Adrenal gland (tissue), 9 donors: ENCODE measurements at regions not wholly inside any gene's neighbourhood (a gene's known extent, or its start where the extent isn't known, plus 50 kb on each side); places are given as distances from the start of the nearest gene placed in this dataset.

Experiments
- DNase-seq, 7 donors: peaks; one replicate each; pipeline ENCODE4 v3.0.0-alpha.2; 2019 to 2020
- H3K27ac ChIP-seq, 5 donors: fragments of 200-600 bp; sonication (generic) in 4 of 5; 1 replicate in 3 of 5; 2 replicates in 2 of 5; pipeline versions ENCODE4 v1.5.1 to v1.8.0; 2016 to 2020; ENCODE audit warnings: mild to moderate bottlenecking in 1 of 5
- H3K27me3 ChIP-seq: fragments of 200-600 bp; 2 replicates; pipeline ENCODE4 v1.8.0; 2021
- H3K36me3 ChIP-seq, 2 donors: fragments of 200-600 bp; replicated peaks in 1 of 2; 1 replicate in 1 of 2; 2 replicates in 1 of 2; pipeline versions ENCODE4 v1.5.1 to v1.8.0; 2018 to 2022
- H3K4me1 ChIP-seq, 2 donors: fragments of 200-600 bp; replicated peaks in 1 of 2; 1 replicate in 1 of 2; 2 replicates in 1 of 2; pipeline versions ENCODE4 v1.5.1 to v1.8.0; 2018 to 2021
- H3K4me3 ChIP-seq, 4 donors: fragments of 200-600 bp; sonication (generic) in 3 of 4; one replicate each; pipeline ENCODE4 v1.5.1; 2016 to 2018
- H3K9me3 ChIP-seq, 3 donors: fragments of 200-600 bp; sonication (generic) in 1 of 3; replicated peaks in 1 of 3; 1 replicate in 2 of 3; 2 replicates in 1 of 3; pipeline versions ENCODE4 v1.5.1 to v1.8.0; 2016 to 2021
- CTCF ChIP-seq, 6 experiments: fragments of 450-650 bp in 4 of 6; fragments of 200-600 bp in 2 of 6; sonication (generic) in 1 of 6; IDR thresholded peaks; 1 replicate in 5 of 6; 2 replicates in 1 of 6; pipeline versions ENCODE4 v1.5.1 to v1.8.0; 2016 to 2021; ENCODE audit warnings: antibody characterized with exemption in 6 of 6, mild to moderate bottlenecking in 2 of 6, moderate library complexity in 1 of 6
- POLR2A ChIP-seq, 2 donors: fragments of 450-650 bp; IDR thresholded peaks; one replicate each; pipeline ENCODE4 v1.6.1; 2017; ENCODE audit warnings: antibody characterized with exemption in 2 of 2, mild to moderate bottlenecking in 2 of 2, moderate library complexity in 1 of 2
- WGBS, 4 donors: extraction: QIAGEN DNeasy Blood & Tissue Kit in 2 of 4; methylation state at CpG; one replicate each; pipeline versions ENCODE4 v1.1.5 to v1.1.7; 2013 to 2017; 5-methylcytosine and 5-hydroxymethylcytosine counted together
- intact Hi-C, 2 donors: fragments of 100-400 bp; cut with DNase I; formaldehyde crosslinking; loops; one replicate each; pipeline versions ENCODE4 v1.14.1 to v1.15.0; 2022 to 2023
- donor health status: healthy with polysubstance abuse.
- donor health status: Bipolar disorder and iron deficiency.
- donor health status: DM: yes; HTN: yes; CAD: no.
- donor health status: DM: no; HTN: no; CAD: no.
- donor health status: DM: no; HTN: no; CAD: no.

DNA sequence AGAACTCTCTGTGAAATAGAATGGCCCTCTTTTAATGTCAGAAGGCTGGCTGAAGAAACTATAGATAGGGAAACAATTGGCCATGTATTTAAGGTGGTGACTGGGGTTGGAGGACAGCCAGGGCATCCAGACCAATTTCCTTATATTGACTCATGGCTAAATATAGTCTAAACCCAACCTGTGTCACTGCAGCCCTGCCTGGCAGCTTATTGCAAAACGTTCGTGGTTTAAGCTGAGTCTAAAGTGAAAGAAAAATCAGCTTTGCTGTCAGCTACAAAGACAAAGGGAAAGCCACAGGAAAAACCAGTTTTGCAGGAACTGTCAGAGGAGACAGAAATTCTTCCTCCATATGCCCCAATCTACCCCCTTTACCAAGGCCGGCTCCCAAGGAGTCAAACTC, 902.8 kb upstream of the NDST4 start:
- peak in 2 of 7 donors; percentile 45 to 70 for DNase-seq
- peaks cover 0 to 10% (median 0%) of the 10 kb centered on the region in 3 donors for H3K9me3 ChIP-seq

GRCh38 chr4:116015549-116015948, 902.1 kb upstream of the NDST4 start:
- TF ChIP-seq CTCF (IDR thresholded peaks at IDR 0.05) (no peak), POLR2A (IDR thresholded peaks at IDR 0.05) (no peak)
- Histone ChIP-seq H3K9me3 (peaks cover 0 to 10% (median 0%) of the 10 kb centered on the region in 3 donors), H3K4me1 (no peaks in the 10 kb centered on the region), H3K27ac (no peak overlapping the region), H3K4me3 (no peak overlapping the region), H3K27me3 (no peaks in the 10 kb centered on the region), H3K36me3 (no peaks in the 10 kb centered on the region)
- intact Hi-C loops: no loop called here
- 79 to 87% (median 83%) methylated on average over 5 of the region's 5 CpGs for WGBS, 4 donors
- no peak for DNase-seq

More for the DNA sequence above, 902.8 kb upstream of the NDST4 start:
- Histone ChIP-seq H3K27ac (no peak overlapping the region), H3K4me1 (no peaks in the 10 kb centered on the region), H3K36me3 (no peaks in the 10 kb centered on the region), H3K4me3 (no peak overlapping the region), H3K27me3 (no peaks in the 10 kb centered on the region)
- intact Hi-C loops: no loop called here
- TF ChIP-seq CTCF (IDR thresholded peaks at IDR 0.05): no peak
- 67 to 79% (median 72%) methylated on average over 3 of the region's 3 CpGs for WGBS, 4 donors

DNA sequence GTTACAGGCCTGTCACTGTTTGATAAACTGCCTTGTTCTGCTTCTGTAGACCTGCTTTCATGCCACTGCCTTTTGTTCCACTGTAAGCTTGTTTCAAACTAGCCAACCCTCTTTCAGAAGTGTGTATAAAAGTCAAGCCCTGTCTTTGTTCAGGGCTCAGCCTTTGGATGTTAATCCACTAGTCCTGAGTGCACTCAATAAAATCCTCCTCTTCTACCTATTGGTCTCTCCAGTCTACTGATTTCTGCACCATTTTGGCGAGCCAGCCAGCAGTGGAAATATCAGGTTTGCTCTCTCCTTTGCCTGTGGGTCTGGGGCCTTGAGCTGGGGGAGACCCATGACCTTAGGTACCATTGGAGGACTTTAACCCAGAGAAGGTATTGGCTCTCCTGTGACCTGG, 901.6 kb upstream of the NDST4 start:
- no peaks in the 10 kb centered on the region for H3K36me3 ChIP-seq
- peaks cover 0 to 10% (median 0%) of the 10 kb centered on the region in 3 donors for H3K9me3 ChIP-seq
- DNase-seq: no peak
- intact Hi-C loops: no loop called here
- no peaks in the 10 kb centered on the region for H3K27me3 ChIP-seq
- WGBS, 4 donors: 50 to 77% (median 75%) methylated on average over 1 of the region's 1 CpG; no CpG with 5 or more reads in 1 of the 4 donors
- TF ChIP-seq CTCF (IDR thresholded peaks at IDR 0.05) (no peak), POLR2A (IDR thresholded peaks at IDR 0.05) (no peak)
- no peak overlapping the region for H3K27ac ChIP-seq
- H3K4me1 ChIP-seq: no peaks in the 10 kb centered on the region
- H3K4me3 ChIP-seq: no peak overlapping the region

DNA sequence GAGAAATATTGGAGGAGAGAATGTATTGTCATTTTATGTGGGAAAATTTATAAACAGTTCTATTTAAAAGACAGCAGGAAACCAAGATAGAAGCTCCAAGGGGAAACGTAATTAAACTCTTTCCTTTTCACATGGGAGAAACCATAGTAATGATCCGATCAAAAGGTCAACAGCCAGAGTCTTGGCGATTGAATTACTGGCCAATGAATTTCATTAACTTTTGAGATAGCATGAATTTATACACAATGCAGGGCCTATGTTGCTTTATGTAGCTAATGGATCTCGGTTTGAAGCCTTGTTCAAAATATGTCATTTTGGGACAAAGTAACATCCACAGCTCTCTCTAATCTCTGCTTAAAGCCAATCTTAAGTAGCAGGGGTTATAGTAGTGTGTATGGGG, 897.5 kb upstream of the NDST4 start:
- no peak overlapping the region for H3K27ac ChIP-seq
- H3K4me1 ChIP-seq: no peaks in the 10 kb centered on the region
- intact Hi-C loops: no loop called here
- 67 to 74% (median 72%) methylated on average over 4 of the region's 4 CpGs for WGBS, 4 donors
- TF ChIP-seq POLR2A (IDR thresholded peaks at IDR 0.05) (no peak), CTCF (IDR thresholded peaks at IDR 0.05) (no peak)
- peaks cover 0 to 10% (median 0%) of the 10 kb centered on the region in 3 donors for H3K9me3 ChIP-seq
- H3K36me3 ChIP-seq: no peaks in the 10 kb centered on the region
- H3K4me3 ChIP-seq: no peak overlapping the region
- DNase-seq: no peak
- H3K27me3 ChIP-seq: no peaks in the 10 kb centered on the region
